ENCODE measurements at regions not wholly inside any gene's neighbourhood (a gene's known extent, or its start where the extent isn't known, plus 50 kb on each side); places are given as distances from the start of the nearest gene placed in this dataset.

- TF ChIP-seq TAF1 (IDR thresholded peaks at IDR 0.05; ENCODE audit: low read depth) (no peak), MAX (IDR thresholded peaks at IDR 0.05) (no peak)
Observed at GRCh38 chr2:176647325-176648165, 378.3 kb downstream of the MTX2 start.

DNA sequence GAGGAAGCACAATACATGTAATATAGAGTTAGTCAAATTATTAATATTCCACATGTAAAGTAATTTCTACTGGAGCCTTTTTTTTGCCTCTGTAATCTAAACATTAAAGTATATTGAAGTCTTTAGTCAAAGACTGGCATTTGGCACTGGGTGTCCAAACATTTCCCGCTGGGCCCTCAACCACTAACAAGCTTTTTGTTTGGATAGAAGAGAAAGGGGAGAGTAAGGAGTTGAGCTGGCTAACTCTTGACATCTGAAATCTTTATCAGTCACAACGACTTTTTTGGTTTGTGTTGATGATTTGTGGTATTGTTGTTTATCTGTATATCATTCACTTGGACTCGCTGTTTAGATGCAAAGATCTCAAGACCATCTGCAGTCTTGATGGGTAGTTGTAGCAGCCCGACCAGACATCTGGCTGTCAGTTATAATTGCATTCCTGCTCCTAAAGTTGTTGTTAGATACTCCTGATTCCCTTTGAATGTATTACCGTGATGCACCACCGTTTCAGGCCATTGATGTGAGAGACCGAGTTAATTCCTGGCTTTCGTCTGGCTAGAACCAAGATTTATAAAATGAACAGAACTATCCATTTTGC lies 379.6 kb downstream of the MTX2 start:
- TF ChIP-seq FOXM1 (IDR thresholded peaks at IDR 0.05; ENCODE audit: borderline replicate concordance, low read depth) (no peak), RAD21 (IDR thresholded peaks at IDR 0.05; ENCODE audit: low read depth) (no peak), EGR1 (IDR thresholded peaks at IDR 0.05) (no peak), MAX (IDR thresholded peaks at IDR 0.05) (no peak), TEAD4 (IDR thresholded peaks at IDR 0.05) (no peak)
- TF ChIP-seq, protein P1, sequence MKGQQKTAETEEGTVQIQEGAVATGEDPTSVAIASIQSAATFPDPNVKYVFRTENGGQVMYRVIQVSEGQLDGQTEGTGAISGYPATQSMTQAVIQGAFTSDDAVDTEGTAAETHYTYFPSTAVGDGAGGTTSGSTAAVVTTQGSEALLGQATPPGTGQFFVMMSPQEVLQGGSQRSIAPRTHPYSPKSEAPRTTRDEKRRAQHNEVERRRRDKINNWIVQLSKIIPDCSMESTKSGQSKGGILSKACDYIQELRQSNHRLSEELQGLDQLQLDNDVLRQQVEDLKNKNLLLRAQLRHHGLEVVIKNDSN (IDR thresholded peaks at IDR 0.05): no peak
- TF ChIP-seq, protein P2, sequence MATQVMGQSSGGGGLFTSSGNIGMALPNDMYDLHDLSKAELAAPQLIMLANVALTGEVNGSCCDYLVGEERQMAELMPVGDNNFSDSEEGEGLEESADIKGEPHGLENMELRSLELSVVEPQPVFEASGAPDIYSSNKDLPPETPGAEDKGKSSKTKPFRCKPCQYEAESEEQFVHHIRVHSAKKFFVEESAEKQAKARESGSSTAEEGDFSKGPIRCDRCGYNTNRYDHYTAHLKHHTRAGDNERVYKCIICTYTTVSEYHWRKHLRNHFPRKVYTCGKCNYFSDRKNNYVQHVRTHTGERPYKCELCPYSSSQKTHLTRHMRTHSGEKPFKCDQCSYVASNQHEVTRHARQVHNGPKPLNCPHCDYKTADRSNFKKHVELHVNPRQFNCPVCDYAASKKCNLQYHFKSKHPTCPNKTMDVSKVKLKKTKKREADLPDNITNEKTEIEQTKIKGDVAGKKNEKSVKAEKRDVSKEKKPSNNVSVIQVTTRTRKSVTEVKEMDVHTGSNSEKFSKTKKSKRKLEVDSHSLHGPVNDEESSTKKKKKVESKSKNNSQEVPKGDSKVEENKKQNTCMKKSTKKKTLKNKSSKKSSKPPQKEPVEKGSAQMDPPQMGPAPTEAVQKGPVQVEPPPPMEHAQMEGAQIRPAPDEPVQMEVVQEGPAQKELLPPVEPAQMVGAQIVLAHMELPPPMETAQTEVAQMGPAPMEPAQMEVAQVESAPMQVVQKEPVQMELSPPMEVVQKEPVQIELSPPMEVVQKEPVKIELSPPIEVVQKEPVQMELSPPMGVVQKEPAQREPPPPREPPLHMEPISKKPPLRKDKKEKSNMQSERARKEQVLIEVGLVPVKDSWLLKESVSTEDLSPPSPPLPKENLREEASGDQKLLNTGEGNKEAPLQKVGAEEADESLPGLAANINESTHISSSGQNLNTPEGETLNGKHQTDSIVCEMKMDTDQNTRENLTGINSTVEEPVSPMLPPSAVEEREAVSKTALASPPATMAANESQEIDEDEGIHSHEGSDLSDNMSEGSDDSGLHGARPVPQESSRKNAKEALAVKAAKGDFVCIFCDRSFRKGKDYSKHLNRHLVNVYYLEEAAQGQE (IDR thresholded peaks at IDR 0.05; ENCODE audit: low read depth): no peak

- TF ChIP-seq EGR1 (IDR thresholded peaks at IDR 0.05): no peak
- TF ChIP-seq FOXM1 (IDR thresholded peaks at IDR 0.05; ENCODE audit: borderline replicate concordance, low read depth): no peak
- TF ChIP-seq MAX (IDR thresholded peaks at IDR 0.05): no peak
- TF ChIP-seq EP300 (IDR thresholded peaks at IDR 0.05; ENCODE audit: borderline replicate concordance): no peak
- no peak for TF ChIP-seq ZBTB7A (IDR thresholded peaks at IDR 0.05; ENCODE audit: low read depth)
- TF ChIP-seq TAF1 (IDR thresholded peaks at IDR 0.05; ENCODE audit: low read depth): no peak
- no peak for TF ChIP-seq NFIC (IDR thresholded peaks at IDR 0.05)
- no peak for TF ChIP-seq YY1 (IDR thresholded peaks at IDR 0.05; ENCODE audit: low read depth)
- no peak for TF ChIP-seq RAD21 (IDR thresholded peaks at IDR 0.05; ENCODE audit: low read depth)
- TF ChIP-seq, protein P1 (IDR thresholded peaks at IDR 0.05): no peak
- no peak for TF ChIP-seq TEAD4 (IDR thresholded peaks at IDR 0.05)
- no peak for TF ChIP-seq TCF12 (IDR thresholded peaks at IDR 0.05; ENCODE audit: low read depth)
- TF ChIP-seq CREB1 (IDR thresholded peaks at IDR 0.05; ENCODE audit: low read depth): no peak
Observed at GRCh38 chr2:176650104-176650837, 381.0 kb downstream of the MTX2 start.

DNA sequence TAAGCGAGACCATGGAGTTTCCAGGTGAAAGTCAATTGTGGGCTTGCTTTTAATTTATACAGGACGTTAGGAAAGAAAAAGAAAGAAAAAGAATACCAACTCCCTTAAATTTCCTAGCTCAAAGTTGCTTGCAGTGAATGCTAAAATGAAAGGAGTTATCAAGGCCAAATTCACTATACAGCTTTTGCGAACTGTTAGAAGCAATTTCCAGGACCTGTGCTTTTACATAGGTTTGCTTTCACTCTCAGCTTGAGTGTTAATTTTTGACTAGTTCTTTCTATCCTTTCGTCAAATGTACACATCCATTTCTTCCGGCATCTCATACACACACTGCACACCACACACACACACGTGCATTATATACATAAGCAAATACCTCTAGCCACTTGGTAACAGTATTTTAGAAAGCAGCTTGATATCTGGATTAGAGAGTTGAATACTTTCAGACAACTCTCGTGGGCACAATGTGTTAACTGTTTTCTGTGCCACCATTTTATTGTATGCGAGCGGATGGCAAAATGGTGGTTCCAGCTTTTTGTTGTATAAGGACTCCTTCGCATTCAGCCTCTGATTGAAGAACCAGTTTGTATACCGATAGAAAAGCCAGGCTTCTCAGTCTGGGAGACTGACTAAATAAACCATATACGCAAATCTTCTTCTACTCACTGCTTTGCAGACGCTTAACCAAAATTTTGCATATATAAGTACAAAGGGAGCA lies 381.8 kb downstream of the MTX2 start:
- TF ChIP-seq MAX (IDR thresholded peaks at IDR 0.05): no peak
- TF ChIP-seq RAD21 (IDR thresholded peaks at IDR 0.05; ENCODE audit: low read depth): no peak
- TF ChIP-seq TAF1 (IDR thresholded peaks at IDR 0.05; ENCODE audit: low read depth): no peak
- TF ChIP-seq, protein P1 (IDR thresholded peaks at IDR 0.05): no peak
- TF ChIP-seq NFIC (IDR thresholded peaks at IDR 0.05): no peak
- TF ChIP-seq TCF12 (IDR thresholded peaks at IDR 0.05; ENCODE audit: low read depth): no peak
- TF ChIP-seq CREB1 (IDR thresholded peaks at IDR 0.05; ENCODE audit: low read depth): no peak
- no peak for TF ChIP-seq ZBTB7A (IDR thresholded peaks at IDR 0.05; ENCODE audit: low read depth)
- TF ChIP-seq EP300 (IDR thresholded peaks at IDR 0.05; ENCODE audit: borderline replicate concordance): no peak
- TF ChIP-seq TEAD4 (IDR thresholded peaks at IDR 0.05): no peak
- TF ChIP-seq, protein P2 (IDR thresholded peaks at IDR 0.05; ENCODE audit: low read depth): no peak
- no peak for TF ChIP-seq FOXM1 (IDR thresholded peaks at IDR 0.05; ENCODE audit: borderline replicate concordance, low read depth)
- no peak for TF ChIP-seq YY1 (IDR thresholded peaks at IDR 0.05; ENCODE audit: low read depth)
- TF ChIP-seq CEBPB (IDR thresholded peaks at IDR 0.05): no peak
- no peak for TF ChIP-seq EGR1 (IDR thresholded peaks at IDR 0.05)
